ENCODE measurements at regions not wholly inside any gene's neighbourhood (a gene's known extent, or its start where the extent isn't known, plus 50 kb on each side); places are given as distances from the start of the nearest gene placed in this dataset.

DNA sequence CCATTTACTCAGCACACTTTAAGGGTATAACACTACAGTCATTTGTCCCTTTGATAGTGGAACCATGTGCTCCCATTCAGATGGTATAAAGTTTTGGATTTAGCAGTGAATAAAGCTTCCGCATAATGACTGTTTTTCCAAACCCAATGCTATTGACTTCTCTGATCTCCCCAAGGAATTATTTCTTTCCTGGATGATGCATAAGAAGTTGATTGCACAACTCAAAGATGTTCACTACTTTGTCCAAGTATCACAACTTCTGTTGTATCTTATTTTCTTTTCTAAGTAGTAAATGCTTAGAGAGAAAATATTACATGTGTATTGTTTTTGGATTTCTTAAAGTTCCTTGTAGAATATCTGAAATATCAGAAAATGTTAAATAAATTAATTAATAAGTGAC, 300.2 kb downstream of the GPM6A start:
- DNase-seq: no peak
- no peak overlapping the region for H3K4ac ChIP-seq (ENCODE audit: low read depth, low read length)

DNA sequence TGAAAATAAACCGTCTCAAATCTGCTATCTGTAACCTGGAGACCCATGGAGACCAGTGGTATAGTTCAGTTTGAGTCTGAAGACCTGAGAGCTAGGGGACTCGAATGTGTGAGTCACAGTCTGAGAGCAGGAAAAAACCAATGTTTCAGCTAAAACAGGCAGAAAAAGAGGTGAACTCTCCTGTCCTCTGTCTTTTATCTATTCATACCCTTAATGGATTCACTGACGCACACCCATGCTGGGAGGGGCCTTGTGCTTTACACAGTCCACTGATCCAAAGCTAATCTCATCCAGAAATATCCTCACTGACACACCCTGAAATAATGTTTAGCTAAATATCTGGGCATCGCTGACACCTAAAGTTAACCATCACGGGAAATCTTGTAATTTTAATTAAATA, 297.9 kb downstream of the GPM6A start:
- Histone ChIP-seq H3K56ac (ENCODE audit: low read length) (no peak overlapping the region), H4K5ac (ENCODE audit: low read length) (no peak overlapping the region), H3K79me2 (ENCODE audit: control insufficient read depth, insufficient read depth, low read length) (no peaks in the 10 kb centered on the region), H3K27ac (ENCODE audit: low read depth, low read length) (no peak overlapping the region), H2BK15ac (replicated peaks; ENCODE audit: low read depth) (no peak overlapping the region), H3K4me2 (ENCODE audit: low read length) (no peak overlapping the region), H4K8ac (ENCODE audit: low read depth, low read length) (no peak overlapping the region), H2BK120ac (ENCODE audit: low read depth, low read length) (no peak overlapping the region), H3K9ac (ENCODE audit: low read length) (no peak overlapping the region), H2BK5ac (ENCODE audit: low read length) (no peak overlapping the region), H3K79me1 (ENCODE audit: low read length) (no peaks in the 10 kb centered on the region), H2AK5ac (ENCODE audit: low read length) (no peak overlapping the region), H3K4me1 (ENCODE audit: control insufficient read depth, low read depth, low read length) (no peaks in the 10 kb centered on the region), H3K27me3 (ENCODE audit: insufficient read depth, low read length, poor library complexity) (no peaks in the 10 kb centered on the region), H3K4ac (ENCODE audit: low read depth, low read length) (no peak overlapping the region), H3K36me3 (ENCODE audit: control insufficient read depth, insufficient read depth, low read length) (no peaks in the 10 kb centered on the region), H3K23ac (ENCODE audit: low read length) (no peak overlapping the region), H3K18ac (ENCODE audit: low read length) (no peak overlapping the region), H3K4me3 (ENCODE audit: low read length) (no peak overlapping the region)
- DNase-seq: no peak
- WGBS (ENCODE audit: extremely low coverage, insufficient coverage, low lambda C conversion rate): no CpG with 5 or more reads among the region's 5 CpGs

More for the DNA sequence above, 300.2 kb downstream of the GPM6A start:
- Histone ChIP-seq H2BK5ac (ENCODE audit: low read length) (no peak overlapping the region), H3K79me1 (ENCODE audit: low read length) (no peaks in the 10 kb centered on the region), H3K4me1 (ENCODE audit: control insufficient read depth, low read depth, low read length) (no peaks in the 10 kb centered on the region), H3K79me2 (ENCODE audit: control insufficient read depth, insufficient read depth, low read length) (no peaks in the 10 kb centered on the region), H2BK120ac (ENCODE audit: low read depth, low read length) (no peak overlapping the region), H4K5ac (ENCODE audit: low read length) (no peak overlapping the region), H4K8ac (ENCODE audit: low read depth, low read length) (no peak overlapping the region), H3K23ac (ENCODE audit: low read length) (no peak overlapping the region), H3K9ac (ENCODE audit: low read length) (no peak overlapping the region), H2AK5ac (ENCODE audit: low read length) (no peak overlapping the region), H3K56ac (ENCODE audit: low read length) (no peak overlapping the region), H3K27me3 (ENCODE audit: insufficient read depth, low read length, poor library complexity) (no peaks in the 10 kb centered on the region), H3K4me2 (ENCODE audit: low read length) (no peak overlapping the region), H2BK15ac (replicated peaks; ENCODE audit: low read depth) (no peak overlapping the region), H3K18ac (ENCODE audit: low read length) (no peak overlapping the region), H3K27ac (ENCODE audit: low read depth, low read length) (no peak overlapping the region), H3K36me3 (ENCODE audit: control insufficient read depth, insufficient read depth, low read length) (no peaks in the 10 kb centered on the region), H3K4me3 (ENCODE audit: low read length) (no peak overlapping the region)
- no CpG with 5 or more reads among the region's 1 CpG for WGBS (ENCODE audit: extremely low coverage, insufficient coverage, low lambda C conversion rate)

DNA sequence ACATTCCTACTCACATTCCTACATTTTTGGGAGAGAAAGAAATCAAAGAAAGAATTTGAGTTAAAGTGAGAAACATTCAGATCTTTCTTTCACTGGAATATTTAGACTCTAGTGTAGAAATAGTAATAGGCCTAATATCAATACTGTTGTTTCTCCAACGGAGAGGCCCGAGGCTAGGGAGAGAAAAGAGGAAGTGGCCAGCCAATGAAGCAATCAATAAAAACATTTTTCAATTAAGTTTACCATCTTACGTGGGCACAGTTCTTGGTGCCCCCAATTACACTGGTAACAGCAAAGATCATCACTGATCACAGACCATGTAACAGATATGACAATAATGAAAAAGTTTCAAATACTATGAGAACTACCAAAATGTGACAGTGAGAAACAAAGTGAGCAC, 281.4 kb downstream of the GPM6A start:
- H3K9ac ChIP-seq (ENCODE audit: low read length): no peak overlapping the region
- H4K5ac ChIP-seq (ENCODE audit: low read length): no peak overlapping the region
- H3K27ac ChIP-seq (ENCODE audit: low read depth, low read length): no peak overlapping the region
- H3K23ac ChIP-seq (ENCODE audit: low read length): no peak overlapping the region
- H2BK15ac ChIP-seq (replicated peaks; ENCODE audit: low read depth): no peak overlapping the region
- H3K4ac ChIP-seq (ENCODE audit: low read depth, low read length): no peak overlapping the region
- no peak overlapping the region for H2AK5ac ChIP-seq (ENCODE audit: low read length)
- no peak overlapping the region for H3K4me3 ChIP-seq (ENCODE audit: low read length)
- H3K56ac ChIP-seq (ENCODE audit: low read length): no peak overlapping the region
- no peak overlapping the region for H4K8ac ChIP-seq (ENCODE audit: low read depth, low read length)
- H3K27me3 ChIP-seq (ENCODE audit: insufficient read depth, low read length, poor library complexity): no peaks in the 10 kb centered on the region
- H2BK120ac ChIP-seq (ENCODE audit: low read depth, low read length): no peak overlapping the region
- H3K79me1 ChIP-seq (ENCODE audit: low read length): no peaks in the 10 kb centered on the region
- H2BK5ac ChIP-seq (ENCODE audit: low read length): no peak overlapping the region
- DNase-seq: no peak
- no peaks in the 10 kb centered on the region for H3K4me1 ChIP-seq (ENCODE audit: control insufficient read depth, low read depth, low read length)
- WGBS (ENCODE audit: extremely low coverage, insufficient coverage, low lambda C conversion rate): no CpG with 5 or more reads among the region's 3 CpGs
- no peak overlapping the region for H3K4me2 ChIP-seq (ENCODE audit: low read length)
- H3K79me2 ChIP-seq (ENCODE audit: control insufficient read depth, insufficient read depth, low read length): no peaks in the 10 kb centered on the region
- no peaks in the 10 kb centered on the region for H3K36me3 ChIP-seq (ENCODE audit: control insufficient read depth, insufficient read depth, low read length)
- H3K18ac ChIP-seq (ENCODE audit: low read length): no peak overlapping the region

DNA sequence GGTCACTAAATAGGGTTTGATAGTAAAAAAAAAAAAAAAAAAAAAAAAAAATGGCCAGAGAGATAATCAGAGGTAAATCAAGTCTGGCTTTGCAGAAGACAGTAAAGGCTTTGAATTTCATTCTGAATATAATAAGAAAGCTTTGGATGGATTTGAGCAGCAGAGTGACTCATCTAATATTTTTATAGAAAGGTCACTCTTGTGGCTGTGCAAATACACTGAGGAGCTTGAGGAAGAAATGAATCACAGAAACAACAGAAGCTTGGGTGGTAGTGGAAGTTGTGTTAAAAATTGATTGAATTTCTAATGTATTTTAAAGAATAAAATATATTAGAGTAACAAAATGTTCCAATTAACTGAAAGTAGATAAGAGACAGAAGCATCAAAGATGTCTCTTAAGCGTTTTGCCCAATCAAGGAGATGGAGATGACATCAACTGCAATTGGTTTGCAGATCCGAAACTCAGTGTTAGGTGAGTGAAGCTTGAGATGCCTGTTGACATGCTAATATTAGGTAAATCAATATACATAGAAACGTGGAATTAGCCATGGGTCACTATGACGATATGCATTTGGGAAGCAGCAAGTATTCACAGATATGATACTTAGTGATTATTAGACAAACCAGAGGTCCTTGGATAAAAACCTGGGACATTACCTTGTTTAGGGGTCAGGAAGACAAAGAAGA, 280.5 kb downstream of the GPM6A start:
- no peaks in the 10 kb centered on the region for H3K79me2 ChIP-seq (ENCODE audit: control insufficient read depth, insufficient read depth, low read length)
- H3K56ac ChIP-seq (ENCODE audit: low read length): no peak overlapping the region
- no peak overlapping the region for H3K4ac ChIP-seq (ENCODE audit: low read depth, low read length)
- no peaks in the 10 kb centered on the region for H3K36me3 ChIP-seq (ENCODE audit: control insufficient read depth, insufficient read depth, low read length)
- H4K5ac ChIP-seq (ENCODE audit: low read length): no peak overlapping the region
- H3K27me3 ChIP-seq (ENCODE audit: insufficient read depth, low read length, poor library complexity): no peaks in the 10 kb centered on the region
- WGBS (ENCODE audit: extremely low coverage, insufficient coverage, low lambda C conversion rate): no CpG with 5 or more reads among the region's 4 CpGs
- no peak overlapping the region for H3K4me3 ChIP-seq (ENCODE audit: low read length)
- no peak overlapping the region for H3K18ac ChIP-seq (ENCODE audit: low read length)
- no peak overlapping the region for H2BK5ac ChIP-seq (ENCODE audit: low read length)
- no peak overlapping the region for H3K4me2 ChIP-seq (ENCODE audit: low read length)
- H3K79me1 ChIP-seq (ENCODE audit: low read length): no peaks in the 10 kb centered on the region
- no peak overlapping the region for H3K9ac ChIP-seq (ENCODE audit: low read length)
- H3K4me1 ChIP-seq (ENCODE audit: control insufficient read depth, low read depth, low read length): no peaks in the 10 kb centered on the region
- H3K27ac ChIP-seq (ENCODE audit: low read depth, low read length): no peak overlapping the region
- no peak for DNase-seq
- no peak overlapping the region for H3K23ac ChIP-seq (ENCODE audit: low read length)
- H2BK120ac ChIP-seq (ENCODE audit: low read depth, low read length): no peak overlapping the region
- H2AK5ac ChIP-seq (ENCODE audit: low read length): no peak overlapping the region
- no peak overlapping the region for H2BK15ac ChIP-seq (replicated peaks; ENCODE audit: low read depth)
- no peak overlapping the region for H4K8ac ChIP-seq (ENCODE audit: low read depth, low read length)

DNA sequence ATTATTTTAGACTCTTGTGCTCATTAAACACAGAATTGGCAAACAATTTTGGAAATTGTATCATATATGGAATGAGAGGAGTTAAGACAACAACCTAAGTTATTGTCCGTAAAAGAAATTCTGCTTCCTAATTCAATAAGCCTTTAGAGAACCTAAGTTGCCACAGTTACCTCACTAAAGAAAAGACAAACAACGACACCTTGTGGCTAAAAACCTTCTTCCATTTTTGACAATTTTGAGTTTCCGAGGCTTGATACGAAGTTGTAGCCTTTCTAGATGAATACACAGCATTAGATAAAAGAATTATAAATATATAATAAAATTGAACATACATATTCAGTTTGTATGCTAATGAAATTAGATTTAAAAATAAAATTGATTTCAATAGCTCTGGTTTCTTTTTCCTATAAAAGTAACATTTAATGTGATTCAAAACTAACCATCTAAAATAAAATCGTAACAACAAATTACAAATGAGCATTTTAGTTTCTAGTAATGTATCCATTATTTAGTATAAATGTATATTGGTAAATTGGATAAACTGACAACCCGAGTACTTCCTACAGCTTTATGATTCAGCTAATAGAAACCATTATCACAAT, 275.1 kb downstream of the GPM6A start:
- H3K4me2 ChIP-seq (ENCODE audit: low read length): no peak overlapping the region
- H3K4me3 ChIP-seq (ENCODE audit: low read length): no peak overlapping the region
- no peaks in the 10 kb centered on the region for H3K79me2 ChIP-seq (ENCODE audit: control insufficient read depth, insufficient read depth, low read length)
- H3K56ac ChIP-seq (ENCODE audit: low read length): no peak overlapping the region
- no peaks in the 10 kb centered on the region for H3K4me1 ChIP-seq (ENCODE audit: control insufficient read depth, low read depth, low read length)
- no peak overlapping the region for H2BK15ac ChIP-seq (replicated peaks; ENCODE audit: low read depth)
- H3K27ac ChIP-seq (ENCODE audit: low read depth, low read length): no peak overlapping the region
- H4K5ac ChIP-seq (ENCODE audit: low read length): no peak overlapping the region
- no peak overlapping the region for H3K4ac ChIP-seq (ENCODE audit: low read depth, low read length)
- peak; percentile 82 for DNase-seq
- H2BK120ac ChIP-seq (ENCODE audit: low read depth, low read length): no peak overlapping the region
- H2BK5ac ChIP-seq (ENCODE audit: low read length): no peak overlapping the region
- no peak overlapping the region for H3K23ac ChIP-seq (ENCODE audit: low read length)
- no peaks in the 10 kb centered on the region for H3K36me3 ChIP-seq (ENCODE audit: control insufficient read depth, insufficient read depth, low read length)
- no peak overlapping the region for H2AK5ac ChIP-seq (ENCODE audit: low read length)
- H3K9ac ChIP-seq (ENCODE audit: low read length): no peak overlapping the region
- no peaks in the 10 kb centered on the region for H3K79me1 ChIP-seq (ENCODE audit: low read length)
- no peak overlapping the region for H4K8ac ChIP-seq (ENCODE audit: low read depth, low read length)
- H3K27me3 ChIP-seq (ENCODE audit: insufficient read depth, low read length, poor library complexity): no peaks in the 10 kb centered on the region
- 100% methylated on average over 1 of the region's 6 CpGs for WGBS (ENCODE audit: extremely low coverage, insufficient coverage, low lambda C conversion rate)
- no peak overlapping the region for H3K18ac ChIP-seq (ENCODE audit: low read length)

DNA sequence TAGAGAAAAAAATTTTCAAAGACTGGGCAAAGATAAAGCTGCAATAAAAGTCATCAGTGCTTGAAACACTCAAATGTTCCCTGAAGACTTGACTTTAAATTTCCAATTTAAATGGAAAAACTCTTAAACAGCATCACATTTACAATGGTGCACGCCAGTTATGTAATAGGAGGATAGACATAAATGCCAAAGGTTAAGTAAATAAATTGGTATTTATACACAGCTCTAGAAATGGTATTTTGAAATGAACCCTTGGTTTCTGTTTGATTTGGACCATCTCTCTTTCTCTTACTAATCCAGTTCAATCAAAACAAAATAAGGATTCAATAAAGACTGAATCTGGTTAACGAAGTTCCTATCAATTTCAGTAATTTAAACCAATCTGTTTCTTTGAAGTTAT, 272.6 kb downstream of the GPM6A start:
- H3K9ac ChIP-seq (ENCODE audit: low read length): no peak overlapping the region

More for the DNA sequence above, 272.6 kb downstream of the GPM6A start:
- WGBS (ENCODE audit: extremely low coverage, insufficient coverage, low lambda C conversion rate): no CpG with 5 or more reads among the region's 2 CpGs
- Histone ChIP-seq H3K18ac (ENCODE audit: low read length) (no peak overlapping the region), H3K4me1 (ENCODE audit: control insufficient read depth, low read depth, low read length) (no peaks in the 10 kb centered on the region), H3K56ac (ENCODE audit: low read length) (no peak overlapping the region), H2BK120ac (ENCODE audit: low read depth, low read length) (no peak overlapping the region), H3K27ac (ENCODE audit: low read depth, low read length) (no peak overlapping the region), H2BK15ac (replicated peaks; ENCODE audit: low read depth) (no peak overlapping the region), H2AK5ac (ENCODE audit: low read length) (no peak overlapping the region), H4K5ac (ENCODE audit: low read length) (no peak overlapping the region), H3K27me3 (ENCODE audit: insufficient read depth, low read length, poor library complexity) (no peaks in the 10 kb centered on the region), H3K79me1 (ENCODE audit: low read length) (no peaks in the 10 kb centered on the region), H3K4ac (ENCODE audit: low read depth, low read length) (no peak overlapping the region), H2BK5ac (ENCODE audit: low read length) (no peak overlapping the region), H4K8ac (ENCODE audit: low read depth, low read length) (no peak overlapping the region), H3K23ac (ENCODE audit: low read length) (no peak overlapping the region), H3K79me2 (ENCODE audit: control insufficient read depth, insufficient read depth, low read length) (no peaks in the 10 kb centered on the region), H3K36me3 (ENCODE audit: control insufficient read depth, insufficient read depth, low read length) (no peaks in the 10 kb centered on the region), H3K4me3 (ENCODE audit: low read length) (no peak overlapping the region), H3K4me2 (ENCODE audit: low read length) (no peak overlapping the region)
- no peak for DNase-seq

Data from mesendoderm (in vitro differentiated cells).